GM18519 (cell line): ENCODE measurements at regions not wholly inside any gene's neighbourhood (a gene's known extent, or its start where the extent isn't known, plus 50 kb on each side); places are given as distances from the start of the nearest gene placed in this dataset.

Experiments used
- ATAC-seq: cut with Tn5 transposase; IDR thresholded peaks from one replicate; pipeline ENCODE4 v1.9.1; 2021; ENCODE audit warnings: mild to moderate bottlenecking, moderate library complexity; ENCODE audit not compliant: unreplicated experiment, low FRiP score

DNA sequence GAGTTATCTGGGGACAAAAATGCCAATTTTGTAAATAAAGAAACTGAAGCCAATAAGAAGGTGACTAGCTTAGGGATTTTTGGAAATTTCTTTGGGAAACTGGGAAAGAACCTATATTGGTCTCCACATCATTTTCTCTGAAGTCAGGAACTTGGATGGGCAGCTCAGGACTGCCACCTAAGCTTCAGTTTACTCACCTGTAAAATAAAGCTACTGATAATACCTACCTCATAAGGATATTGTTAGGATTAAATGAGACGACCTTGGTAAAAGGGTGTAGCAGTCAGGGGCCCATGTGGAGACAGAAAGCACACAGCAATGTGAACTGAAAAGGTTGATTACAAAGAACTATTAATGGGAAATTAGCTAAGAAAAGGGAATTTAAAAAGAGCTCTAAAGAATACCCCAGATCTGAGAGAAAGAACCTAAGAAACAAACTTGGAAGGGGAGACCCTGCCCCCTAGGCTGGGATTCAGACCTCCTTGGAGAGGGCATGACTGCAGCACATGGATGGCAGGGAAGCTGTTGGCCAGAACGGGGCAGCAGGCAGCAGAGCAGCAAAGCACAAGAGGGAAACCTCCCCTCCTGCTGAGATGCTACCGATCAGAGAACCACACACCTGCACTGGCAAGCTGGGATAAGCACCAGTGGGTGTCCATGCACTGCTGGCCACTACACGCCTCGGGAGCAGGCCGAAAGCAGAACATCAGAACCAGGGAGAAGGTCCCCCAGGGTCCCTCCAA, 83.7 kb upstream of the THBS1 start:
- ATAC-seq: no peak

DNA sequence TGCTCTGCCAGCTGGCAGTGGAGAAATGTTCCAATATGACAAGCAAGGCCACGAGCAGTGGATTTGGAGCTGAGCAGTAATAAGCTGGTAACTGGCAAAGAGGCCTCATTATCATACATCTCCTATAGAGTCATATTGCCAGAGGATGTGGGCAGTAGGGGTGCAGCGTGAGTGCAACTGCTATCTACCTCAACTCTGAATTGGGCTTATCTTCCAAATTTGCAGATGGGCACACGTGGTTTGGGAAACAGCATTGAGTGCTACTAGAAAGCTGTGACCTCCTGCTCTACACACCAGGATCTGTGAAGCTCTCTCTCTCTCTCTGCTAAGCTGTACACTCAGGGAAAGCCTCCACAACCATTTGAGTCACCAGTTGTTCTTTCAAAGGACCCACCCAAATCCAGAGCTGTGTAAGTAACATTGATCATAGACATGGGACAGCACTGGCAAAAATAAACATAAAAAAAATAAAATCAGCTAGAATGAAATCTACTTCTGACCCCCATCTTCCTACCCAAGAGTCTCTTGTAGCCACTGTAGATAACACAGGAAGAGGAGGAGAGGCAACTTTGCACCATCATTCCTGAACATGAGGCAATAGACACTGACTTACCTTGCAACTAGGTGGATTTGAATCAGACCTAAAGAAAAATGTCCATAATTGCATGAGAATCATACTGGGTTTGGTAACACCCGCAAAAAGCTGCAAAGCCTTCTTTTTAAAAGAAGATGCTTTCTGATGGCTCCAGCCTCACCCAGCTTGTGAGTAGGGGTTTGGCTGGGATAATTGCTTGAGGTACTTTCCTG, 82.9 kb upstream of the THBS1 start:
- no peak for ATAC-seq

DNA sequence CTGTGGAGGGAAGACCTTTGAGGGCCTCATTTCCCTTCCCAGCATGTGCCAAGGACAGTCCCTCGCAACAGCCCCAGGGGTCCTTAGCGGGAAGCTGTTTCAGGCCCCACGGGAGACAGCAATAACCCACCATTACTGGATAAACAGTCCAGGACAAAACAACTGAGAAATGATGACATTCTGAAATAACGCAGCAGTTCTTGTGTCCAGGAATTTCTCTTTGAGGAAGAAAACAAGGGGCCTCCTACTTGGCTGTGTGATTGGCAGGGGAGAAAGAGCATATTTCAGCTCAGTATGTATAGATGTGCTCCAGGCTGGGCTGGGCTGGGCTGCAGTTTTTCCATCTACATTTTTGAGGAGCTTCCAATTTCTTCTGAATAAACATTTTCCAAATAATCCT, 82.2 kb upstream of the THBS1 start:
- ATAC-seq: no peak

DNA sequence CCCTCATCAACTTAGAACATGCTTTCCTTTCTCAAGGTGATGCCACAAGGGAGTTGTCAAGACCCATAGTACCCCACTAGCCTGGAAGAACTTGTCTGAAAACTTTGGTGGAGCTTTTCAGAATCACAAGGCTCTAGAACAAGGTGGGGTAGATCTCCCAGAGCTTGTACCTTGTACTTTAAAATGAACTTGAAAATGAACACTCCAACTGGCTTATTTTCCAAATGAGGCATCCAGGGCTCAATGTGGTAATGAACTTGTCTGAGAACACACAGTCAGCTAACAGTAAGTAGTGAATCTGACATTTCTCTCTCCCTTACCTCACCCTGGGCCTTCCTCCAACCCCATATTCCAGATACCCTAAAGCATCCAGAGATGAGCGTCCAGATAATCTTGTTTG, 81.8 kb upstream of the THBS1 start:
- ATAC-seq: no peak

DNA sequence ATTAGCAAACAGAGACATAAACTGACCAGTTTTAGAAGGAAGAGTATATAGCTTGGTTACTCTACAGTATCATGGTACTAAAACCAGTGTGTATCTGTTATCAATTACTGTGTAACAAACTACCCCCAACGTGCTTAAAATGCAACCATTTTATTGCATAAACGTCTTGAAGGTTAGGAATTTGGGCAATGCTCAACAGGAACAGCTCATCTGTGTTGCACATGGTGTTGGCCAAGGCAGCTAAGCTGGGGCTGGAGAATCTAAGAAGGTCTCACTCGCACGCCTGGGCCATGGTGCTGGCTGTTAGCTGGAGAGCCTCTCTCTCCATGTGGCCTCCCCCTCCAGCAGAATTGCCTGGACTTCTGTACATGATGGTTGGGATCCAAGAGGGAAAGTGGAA, 81.2 kb upstream of the THBS1 start:
- no peak for ATAC-seq

DNA sequence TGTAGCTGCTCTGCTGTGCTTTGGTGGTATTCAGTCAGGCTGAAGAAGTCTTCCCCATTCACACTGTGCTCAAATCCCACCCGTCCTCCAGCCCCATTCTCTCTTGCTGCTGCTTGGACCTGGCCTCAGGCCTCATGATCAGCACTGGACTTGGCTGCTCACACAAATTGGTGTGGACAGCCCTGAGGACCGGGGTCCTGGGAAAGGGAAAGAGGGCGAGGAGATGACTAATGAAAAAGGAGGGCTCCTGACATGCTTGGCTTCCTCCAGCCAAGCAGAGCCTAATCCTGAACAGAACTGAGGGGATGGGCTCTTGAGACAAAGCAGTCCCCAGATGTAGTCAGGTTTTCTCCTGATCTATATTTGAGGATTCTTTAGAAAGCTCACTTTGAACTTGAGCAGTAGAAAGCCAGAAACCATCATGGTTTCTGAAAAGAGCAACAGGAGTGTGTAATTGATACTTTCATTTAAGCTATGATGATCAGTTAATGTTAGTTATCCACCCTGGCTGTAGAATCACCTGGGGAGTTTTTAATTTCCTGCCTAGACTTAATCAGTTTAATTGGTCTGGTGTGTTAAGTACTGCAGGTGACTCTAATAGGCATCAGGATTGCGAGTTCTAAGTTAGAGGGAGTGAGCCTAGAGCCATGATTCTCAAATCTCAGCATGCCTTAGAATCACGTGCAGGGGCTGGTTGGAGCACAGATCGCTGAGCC, 79.4 kb upstream of the THBS1 start:
- ATAC-seq: no peak

DNA sequence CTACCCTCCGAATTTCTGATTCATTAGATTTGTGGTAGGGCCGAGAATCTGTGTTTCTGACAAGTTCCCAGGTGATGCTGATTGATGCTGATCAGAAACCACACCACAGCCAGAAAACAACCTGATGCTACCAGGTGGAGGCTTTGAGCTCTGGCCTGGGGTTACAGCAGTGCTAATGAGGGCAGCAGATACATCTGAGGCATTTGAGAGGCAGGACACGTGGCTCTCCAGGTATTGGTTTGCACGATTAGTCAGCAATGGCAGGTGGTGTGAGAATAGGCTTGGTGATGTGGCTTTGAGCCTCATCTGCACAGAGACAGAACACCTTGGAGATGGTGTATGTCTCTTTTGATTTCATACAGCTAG, 78.8 kb upstream of the THBS1 start:
- no peak for ATAC-seq

DNA sequence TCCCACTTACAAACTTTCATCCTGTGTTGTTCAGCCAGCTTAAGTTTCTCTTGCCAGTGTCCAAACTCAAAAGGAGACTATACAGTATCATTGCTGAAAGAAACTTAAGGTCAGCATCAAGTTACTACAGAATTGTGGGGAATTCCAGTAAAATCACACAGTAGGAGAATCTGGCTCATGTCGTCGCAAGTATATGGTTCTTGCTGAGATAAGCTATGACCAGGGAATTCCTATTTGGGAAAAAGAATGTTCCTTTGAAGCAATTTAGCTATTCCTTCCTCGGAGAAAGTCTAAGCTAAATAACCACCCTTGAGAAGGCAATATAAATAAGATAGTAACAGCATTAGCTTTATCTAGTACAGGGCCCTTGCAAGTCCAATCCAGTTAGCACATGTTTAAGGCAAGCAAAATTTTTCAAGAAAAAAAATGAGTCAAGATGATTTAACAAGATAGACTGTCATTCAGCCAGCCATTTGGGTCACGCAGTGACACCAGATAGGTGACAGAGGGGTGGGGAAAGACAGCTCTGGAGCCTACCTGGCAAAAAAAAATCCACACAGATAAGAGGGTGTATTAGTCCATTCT, 78.2 kb upstream of the THBS1 start:
- no peak for ATAC-seq

DNA sequence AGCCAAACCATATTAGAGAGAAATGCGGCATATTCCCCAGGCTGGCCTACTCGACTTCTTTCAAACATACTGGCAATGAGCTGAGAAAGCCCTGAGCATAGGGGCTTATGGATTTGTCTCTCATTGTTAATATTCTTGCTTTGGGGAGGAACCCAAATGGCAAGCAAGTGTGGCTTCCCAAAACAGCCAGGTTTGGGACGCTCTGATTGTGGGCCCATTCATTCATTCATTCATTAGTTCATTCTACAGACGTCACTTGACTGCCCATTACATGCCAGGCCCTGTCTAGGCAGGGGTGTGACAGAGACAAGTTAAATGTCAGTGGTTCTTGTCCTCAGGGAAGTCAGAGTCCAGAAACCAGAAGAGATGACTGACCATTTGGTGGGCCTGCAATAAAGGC, 77.4 kb upstream of the THBS1 start:
- no peak for ATAC-seq

DNA sequence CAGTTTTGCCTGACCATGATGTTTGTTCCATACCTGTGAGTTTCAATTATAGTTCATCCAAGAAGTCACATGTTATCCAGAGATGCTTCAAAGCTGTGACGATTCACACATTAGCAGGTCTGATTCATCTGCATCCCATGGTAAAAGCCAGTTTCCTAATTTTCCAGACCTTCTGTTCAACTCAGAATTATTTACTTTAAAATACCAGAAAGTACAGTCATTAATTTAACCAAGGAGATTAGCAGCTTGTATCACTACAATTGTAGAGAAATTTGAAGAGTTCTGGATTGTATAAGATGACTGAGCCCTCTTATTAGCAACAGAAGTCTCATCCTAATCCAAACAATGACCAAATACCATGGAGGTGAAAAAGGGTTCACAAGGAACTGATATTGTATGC, 76.1 kb upstream of the THBS1 start:
- no peak for ATAC-seq

DNA sequence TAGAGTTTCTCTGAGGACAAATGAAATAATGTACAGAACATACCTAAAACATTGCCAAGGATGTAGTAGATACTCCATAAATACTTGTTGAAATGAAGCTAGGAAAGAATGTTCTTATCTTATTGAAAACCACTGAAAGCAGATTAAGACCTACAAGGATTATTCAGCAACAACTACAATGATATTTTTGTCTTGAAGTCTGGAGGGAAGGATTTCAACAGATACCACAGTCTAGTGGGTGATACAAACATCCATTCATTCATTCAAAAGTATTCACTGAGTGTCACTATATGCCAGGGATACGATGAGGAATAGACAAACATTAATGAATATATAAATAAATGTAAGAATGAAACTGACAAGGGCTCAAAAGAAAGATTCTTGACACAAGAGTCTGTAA, 74.7 kb upstream of the THBS1 start:
- no peak for ATAC-seq

DNA sequence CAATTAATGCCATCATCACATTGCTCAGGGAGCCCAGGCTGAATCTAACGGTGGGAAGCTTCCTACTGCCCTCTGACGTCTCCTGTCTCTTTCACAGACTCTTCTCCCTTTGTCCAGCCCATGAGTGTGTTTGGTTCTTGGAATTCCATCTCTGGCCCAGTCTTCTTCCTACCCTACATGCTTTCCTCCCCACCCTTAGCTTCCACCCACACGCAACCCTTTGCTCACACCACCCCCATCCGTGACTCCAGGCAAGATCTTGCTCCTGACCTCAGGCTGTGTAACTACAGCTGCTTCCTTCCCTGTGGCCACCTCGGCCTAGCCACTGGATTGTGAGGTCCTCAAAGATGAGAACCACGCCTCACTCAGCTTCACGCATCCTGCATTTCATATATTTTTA, 72.3 kb upstream of the THBS1 start:
- ATAC-seq: no peak

DNA sequence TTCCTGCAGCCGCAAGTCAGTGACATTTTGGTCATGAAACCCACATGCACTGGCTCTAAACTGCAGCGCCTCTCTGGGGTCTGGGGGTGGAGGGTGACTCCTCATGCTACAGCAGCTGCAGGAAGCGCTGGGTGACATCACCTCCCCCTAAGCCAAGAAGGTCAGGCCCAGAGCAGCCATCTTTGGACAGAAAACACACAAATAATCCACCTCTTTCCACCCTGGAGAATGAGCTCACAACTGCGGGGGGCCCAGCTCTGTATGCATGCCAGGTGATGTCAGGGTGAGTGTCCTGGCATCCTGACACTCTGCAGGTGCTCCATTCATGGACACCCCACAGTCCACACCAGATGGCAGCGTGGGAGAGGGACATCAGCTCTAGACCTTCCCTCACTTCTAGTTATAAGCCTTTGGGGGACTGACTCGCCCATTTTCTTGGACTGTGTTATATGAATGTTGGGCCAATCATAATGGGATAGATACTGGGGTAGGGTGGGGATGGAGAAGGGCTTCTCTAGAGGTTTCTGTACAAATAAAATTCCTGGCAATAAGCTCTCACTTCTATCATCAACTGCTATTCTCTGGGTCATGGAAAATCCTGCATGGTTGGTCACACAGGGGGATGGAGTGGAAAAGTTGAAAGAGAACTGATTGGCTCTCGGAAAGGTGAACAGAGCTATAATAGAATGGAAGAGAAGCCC, 70.7 kb upstream of the THBS1 start:
- ATAC-seq: no peak

DNA sequence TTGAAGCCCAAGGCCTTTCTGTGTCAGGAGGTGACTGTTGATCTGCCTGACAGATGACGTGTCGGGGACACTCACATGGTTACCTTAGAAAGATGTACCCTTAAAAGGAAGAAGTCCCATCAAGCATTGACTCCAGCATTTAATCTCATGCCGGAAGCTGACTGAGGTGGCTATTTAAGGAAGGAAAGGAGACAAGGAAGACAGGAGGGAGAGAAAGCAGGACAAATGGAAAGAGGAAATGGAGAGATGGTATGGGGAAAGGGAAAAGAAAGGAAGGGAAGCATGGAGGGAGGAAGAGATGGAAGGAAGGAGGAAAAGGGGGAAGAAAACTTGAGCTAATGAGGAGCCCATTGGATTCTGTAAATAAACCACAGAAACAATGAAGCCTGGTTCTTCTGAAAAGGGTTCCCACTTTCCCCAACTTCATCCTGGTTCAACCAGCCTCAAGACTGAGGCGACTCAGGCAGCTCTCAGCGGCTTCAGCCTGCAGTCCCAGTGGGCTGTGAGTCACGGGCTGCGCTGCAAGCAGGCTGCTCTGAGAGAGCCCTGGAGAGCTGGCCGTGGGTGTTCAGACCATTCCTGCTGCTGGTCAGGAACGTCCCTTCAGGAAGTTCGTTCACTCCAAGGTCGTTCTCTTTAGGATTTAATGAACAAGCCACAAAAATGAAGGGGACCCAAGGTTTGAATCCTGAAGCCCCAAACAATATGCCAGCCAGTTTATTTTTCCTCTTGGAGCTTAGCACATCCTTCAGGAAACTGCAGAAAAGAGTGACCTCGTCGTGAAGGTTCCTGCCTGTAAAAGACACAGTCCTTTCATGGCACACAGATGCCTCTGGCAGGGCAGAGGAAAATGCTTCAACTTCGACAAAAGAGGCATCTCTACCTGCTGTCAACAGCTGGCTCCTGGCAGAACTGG, 69.6 kb upstream of the THBS1 start:
- ATAC-seq: no peak

DNA sequence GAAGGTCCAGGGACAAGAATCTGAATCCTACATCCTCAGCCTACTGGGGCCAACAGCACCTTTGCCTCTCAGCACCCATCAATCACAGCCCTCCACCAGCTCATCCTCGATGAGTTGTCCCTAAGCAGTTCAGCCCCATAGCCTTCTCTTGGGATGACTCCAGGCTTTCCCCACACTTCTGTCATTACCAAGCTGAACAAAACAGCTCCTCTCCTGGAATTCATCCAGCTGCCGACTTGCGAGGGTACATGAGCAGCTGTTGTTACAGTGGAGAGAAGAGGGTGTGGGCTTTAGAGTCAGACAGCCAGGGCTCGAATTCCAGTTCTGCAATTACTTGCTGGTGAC, 69.0 kb upstream of the THBS1 start:
- no peak for ATAC-seq

DNA sequence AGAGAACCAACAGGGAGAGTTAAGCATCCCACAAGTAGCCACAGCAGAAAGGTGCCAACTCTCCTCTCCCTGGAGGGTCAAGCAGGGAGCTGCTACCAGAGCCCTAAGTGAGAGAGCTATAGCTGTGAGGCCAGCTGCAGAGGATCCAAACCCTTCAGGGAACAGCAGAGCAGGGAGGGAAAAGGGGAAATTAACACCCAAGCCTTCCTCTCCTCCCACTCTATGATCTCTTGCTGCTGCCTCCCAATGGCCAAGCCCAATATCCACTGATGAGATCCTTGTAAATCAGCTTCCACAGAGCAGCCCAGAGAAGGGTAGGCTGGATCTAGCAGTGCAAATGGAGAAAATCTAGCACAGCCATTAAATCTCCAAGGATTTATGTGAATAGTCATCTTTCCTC, 68.2 kb upstream of the THBS1 start:
- no peak for ATAC-seq

DNA sequence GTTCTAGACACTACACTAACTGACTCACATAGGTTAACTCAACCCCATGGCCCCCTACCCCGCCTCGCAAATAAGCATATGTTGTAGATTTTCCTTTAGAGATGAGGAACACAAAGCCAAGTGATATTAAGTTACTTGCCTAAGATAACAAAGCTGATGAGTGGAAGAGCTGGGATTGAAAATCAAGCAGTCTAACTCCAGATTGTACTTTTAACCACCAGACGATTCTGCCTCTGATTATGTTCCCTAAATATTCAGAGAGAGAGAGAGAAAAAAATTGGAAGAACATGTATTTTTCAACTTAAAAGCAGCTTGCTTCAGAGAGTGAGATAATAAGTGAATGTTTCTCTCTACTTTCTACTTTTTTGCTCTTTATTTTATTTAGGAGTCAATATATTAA, 66.9 kb upstream of the THBS1 start:
- no peak for ATAC-seq

DNA sequence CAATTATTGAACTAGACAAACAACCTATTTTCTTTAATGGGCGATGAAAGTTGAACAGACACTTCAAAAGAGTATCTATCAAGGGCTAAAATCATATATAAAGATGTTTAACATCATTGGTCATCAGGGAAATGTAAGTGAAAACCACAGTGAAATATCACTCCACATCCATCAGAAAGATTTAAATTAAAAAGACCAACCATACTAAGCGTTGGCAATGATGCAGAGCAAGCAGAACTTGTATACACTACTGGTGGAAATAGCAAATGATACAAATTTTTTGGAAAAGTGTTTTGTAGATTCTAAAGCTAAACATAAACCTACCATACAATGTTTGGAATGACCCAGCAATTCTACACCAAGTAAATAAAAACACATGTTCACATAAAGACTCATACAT, 65.9 kb upstream of the THBS1 start:
- no peak for ATAC-seq

DNA sequence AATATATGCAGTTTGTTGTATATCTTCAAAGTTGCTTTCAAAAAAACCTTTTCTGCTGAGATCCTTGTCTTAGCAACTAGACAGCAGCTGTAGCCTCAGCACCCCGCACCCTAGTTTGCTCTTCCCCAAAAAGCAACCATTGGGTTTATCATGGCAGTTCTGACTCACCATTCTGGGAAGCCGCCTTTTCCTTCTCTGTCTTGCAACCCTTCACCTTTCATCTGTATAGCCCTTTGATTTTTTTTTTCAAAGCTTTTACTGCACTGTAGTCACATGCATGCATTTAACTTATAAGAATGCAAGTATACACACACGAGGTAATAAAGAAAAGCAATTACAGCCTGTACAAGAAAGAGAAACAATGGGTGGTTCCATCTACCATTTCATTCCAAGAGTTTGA, 65.1 kb upstream of the THBS1 start:
- no peak for ATAC-seq
